Renal cortical epithelial cell (primary cell): ENCODE measurements at regions not wholly inside any gene's neighbourhood (a gene's known extent, or its start where the extent isn't known, plus 50 kb on each side); places are given as distances from the start of the nearest gene placed in this dataset.

Experiments
- DNase-seq: peaks from one replicate; pipeline ENCODE4 v3.0.0-alpha.2; 2011; ENCODE audit warnings: low read depth

DNA sequence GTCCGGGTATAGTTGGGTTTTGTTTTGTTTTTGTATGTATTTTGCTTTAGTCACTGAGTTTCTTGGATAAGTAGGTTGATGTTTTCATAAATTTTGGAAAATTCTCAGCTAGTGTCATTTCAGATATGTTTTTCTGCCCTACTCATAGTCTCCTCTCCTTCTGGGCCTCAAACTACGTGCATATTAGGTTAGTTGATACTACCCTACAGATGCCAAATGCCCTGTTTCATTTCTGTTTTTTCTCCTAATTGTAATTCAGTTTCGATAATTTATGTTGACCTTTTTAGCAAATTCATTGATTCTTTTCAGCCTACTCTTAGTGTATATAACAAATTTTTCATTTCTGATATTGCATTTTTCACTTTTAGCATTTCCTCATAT, 268.6 kb upstream of the RGS18 start:
- DNase-seq: no peak

DNA sequence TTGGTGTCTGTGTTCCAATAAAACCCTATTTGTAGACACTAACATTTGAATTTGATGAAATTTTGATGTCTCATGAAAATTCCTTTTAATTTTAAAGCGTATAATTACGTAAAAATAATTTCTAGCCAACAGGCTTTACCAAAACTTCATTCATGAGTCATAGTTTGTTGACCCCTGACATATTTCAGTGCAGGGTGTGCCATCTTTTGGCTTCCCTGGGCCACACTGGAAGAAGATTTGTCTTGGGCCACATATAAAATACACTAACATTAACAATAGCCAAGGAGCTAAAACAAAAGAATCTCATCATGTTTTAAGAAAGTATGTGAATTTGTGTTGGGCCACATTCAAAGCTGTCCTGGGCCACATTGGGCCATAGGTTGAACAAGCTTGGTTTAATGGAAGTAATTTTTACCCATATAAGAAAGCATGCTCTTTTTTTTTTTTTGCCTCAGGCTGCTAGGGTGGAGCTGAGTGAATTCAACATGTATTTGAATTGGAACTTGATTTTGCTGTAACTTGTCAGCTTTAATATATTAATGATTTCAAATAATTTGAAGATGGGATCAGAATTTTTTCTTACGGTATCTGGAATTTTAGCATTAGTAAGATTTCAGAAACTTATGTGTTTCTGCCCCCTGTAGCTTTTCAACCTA, 267.7 kb upstream of the RGS18 start:
- no peak for DNase-seq

DNA sequence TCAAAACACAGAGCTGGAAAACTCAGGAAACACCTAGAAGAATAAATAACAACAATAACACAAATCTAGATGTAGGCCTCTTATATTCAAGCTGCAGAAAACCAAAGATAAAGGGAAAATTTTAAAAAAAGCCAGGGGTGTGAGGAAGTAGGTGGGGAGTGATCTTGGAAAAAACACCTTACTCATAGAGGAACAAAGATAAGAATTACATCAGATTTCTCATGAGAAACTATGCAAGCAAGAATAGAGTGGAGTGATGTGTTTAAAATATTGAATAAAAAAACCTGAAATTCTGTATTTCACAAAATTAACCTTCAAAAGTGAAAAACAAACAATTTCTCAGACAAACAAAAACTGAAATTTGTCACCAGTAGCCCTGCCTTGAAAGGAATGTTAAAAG, 265.5 kb upstream of the RGS18 start:
- DNase-seq: no peak

DNA sequence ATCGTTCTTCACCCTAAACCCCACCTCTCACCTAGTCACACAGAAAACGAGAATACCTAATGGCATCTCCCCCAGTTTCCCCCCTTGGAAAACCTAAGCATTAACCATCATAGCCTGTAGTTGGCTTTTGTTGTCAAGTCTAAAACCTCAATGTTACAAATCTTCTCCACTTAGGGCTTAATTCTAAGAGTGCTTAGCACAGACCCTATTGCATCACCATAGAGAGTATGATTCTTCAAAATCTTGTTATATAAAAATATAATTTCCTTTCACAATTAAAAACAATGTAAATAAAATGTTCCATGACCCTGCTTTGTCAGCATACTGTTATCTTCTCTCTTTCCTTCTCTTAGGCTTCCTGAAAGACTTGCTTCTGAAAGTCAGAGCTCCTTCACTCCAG, 263.2 kb upstream of the RGS18 start:
- no peak for DNase-seq

DNA sequence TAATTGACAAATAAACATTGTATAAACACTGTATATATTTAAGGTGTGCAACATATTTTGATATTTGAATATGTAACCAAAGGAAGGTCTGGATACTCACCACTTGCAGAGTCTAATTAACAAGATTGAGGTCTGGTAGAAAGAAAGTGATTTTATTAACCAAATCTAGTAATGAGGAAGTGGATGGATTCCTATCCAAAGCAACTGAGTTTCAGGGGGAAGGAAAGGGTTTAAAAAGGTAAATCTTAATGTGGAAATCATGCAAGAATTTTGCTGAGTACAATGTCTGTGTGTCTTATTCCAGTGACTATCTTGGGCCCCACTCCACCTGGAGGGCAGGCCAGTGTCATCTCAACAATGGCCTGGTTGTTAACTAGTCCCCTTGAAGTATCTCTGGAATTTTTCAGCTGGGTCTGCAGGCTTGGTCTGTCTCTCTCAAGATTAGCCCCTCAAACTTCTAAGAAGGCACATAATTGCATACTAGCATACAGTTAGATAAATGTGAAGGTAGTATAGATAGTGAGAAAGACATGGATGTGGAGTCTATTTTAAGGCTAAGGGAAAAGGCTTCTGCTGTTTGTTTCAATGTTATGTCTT, 262.7 kb upstream of the RGS18 start:
- DNase-seq: no peak

DNA sequence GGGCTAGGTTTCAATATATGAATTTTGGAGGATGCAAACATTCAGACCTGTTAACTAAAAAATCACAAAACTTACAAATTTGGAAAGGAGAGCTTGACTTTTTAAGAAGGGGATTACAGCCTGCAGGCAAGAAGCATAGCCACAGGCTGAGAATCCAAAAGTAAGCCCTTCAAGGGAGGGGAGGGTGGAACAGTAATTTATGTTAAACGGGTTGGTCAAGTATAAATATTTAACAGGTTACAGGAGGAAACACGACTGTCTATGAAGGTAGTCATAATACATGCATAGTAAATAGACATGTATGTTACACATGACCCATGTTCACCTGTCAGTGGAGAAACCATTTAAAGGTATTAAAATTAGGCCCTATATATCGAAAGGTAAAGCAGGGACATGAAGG, 261.1 kb upstream of the RGS18 start:
- DNase-seq: no peak

DNA sequence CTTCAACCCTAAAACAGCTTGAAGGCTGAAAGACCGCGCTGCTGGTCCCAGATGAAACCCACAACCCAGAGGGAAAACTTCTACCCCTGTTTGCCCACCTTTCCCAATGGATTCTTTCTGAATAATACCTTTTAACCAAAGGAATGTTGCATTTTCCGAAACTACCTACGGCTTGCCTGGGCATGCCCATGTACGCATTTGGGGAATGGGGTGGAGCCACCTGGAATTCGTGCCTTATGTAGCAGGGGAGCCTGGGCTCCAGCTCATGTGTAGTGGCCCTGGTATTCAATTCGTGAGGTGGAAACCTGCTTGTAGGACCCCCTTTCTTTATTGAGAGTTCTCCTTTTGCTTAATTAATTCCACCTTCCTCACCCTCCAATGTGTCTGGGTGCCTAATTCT, 256.6 kb upstream of the RGS18 start:
- no peak for DNase-seq

DNA sequence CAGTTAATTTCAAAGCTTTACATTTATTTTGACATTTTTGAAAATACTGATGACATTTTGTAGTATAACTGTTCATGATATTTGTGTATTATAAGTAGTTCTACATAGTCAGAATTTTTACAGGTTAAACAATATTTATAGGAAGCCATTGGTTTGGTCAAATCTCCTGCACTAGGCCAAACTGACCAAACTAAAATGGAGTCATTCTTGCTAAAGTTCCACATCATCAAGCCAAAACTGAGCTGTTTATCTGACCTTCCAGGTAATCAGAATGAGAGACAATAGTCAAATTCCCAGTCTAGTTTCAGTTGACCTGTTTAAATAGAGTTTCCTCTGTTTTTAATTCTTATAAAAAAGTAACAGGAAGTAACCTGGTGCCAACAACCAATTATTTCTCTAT, 253.3 kb upstream of the RGS18 start:
- DNase-seq: no peak

DNA sequence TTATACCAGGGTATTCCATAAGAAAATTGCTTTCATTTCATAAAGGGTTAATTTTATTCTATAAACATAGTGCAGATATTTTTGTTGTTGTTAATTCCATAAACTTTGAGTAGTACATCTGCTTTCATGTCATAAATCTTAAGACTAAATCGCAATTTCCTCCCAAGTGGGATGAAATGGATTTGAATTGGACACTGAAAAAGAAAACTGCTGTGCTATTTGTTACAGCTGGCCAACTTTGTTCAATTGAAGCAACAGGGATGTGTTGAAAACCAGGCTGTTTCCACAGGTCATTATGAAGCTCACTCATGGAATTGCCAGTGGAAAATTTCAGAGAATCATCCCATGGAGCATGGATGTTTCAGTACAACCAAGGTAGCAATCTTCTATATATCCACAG, 252.5 kb upstream of the RGS18 start:
- no peak for DNase-seq

DNA sequence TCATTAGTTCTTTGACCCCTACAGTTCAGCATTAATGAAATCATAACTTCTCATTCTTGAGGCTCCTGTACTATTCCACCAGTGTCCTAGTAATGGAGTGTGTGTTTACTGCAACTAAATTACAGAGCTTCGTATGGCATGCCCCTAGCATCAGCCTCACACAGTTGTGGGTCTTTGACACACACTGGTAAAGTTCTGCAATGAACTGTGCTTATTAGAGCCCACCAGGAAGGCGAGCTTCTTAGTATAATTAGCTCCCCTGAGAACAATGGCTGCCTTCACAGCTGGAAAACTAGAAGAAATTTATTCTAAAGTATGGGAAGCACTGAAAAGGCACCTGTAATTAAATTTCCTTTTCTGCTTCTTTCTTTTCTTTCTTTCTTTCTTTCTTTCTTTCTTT, 251.1 kb upstream of the RGS18 start:
- no peak for DNase-seq

DNA sequence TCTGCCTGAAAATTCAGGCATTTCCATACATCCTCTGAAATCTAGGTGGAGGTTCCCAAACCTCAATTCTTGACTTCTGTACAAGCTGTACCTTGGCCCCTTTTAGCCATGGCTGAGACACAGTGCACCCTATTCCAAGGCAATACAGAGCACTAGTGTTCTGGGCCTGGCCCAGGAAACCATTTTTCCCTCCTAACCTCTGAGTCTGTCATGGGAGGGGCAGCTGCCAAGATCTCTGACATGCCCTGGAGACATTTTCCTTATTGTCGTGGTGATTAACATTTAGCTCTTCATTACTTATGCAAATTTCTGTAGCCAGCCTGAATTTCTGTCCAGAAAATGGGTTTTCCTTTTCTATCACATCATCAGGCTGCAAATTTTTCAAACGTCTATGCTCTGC, 248.0 kb upstream of the RGS18 start:
- DNase-seq: no peak

DNA sequence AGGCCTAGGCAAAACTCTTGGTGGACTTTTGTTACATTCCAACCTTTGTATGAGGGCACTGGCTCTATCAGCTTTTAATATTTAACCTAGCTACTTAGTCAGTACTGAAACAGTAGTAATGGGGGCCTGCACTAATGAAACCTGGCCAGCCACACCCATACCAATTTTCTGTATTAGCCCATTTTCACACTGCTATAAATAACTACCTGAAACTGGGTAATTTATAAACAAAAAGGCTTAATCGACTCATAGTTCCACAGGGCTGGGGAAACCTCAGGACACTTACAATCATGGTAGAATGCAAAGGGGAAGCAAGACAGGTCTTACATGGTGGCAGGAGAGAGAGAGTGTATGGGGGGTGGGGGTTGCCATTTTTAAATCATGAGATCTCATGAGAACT, 245.7 kb upstream of the RGS18 start:
- DNase-seq: peak; percentile 29

DNA sequence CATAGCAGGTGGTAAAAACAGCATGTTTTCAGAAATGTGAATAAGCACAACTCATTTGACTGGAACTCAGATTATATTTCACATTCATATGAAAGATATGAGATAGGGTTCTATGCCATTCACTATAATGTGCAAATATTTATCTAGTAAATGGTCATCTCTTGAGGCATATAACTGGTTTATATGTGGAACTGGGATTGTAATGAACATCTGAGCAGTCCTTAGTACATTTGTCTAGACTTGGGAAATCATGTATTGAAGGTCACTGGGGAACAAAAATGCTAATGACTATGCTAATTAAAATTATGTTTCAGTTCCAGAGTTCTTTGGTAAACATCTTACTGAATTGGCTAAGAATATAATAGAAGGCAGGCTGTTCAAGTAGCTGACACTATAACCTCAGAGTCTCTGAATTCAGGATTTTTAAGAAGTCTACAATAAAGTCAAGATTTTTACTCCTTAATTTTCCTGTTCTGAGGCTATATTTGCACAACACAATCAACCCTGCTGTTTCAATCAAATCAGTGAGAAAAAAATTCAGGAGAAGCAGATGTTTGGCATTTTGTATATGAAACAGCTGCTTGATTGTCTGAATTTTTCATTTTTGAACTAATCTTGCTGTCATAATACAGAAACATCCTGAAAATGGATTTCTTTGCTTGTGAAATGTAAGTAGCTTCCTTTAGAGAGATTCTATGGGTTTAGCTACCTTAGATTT, 244.8 kb upstream of the RGS18 start:
- DNase-seq: peak; percentile 21

DNA sequence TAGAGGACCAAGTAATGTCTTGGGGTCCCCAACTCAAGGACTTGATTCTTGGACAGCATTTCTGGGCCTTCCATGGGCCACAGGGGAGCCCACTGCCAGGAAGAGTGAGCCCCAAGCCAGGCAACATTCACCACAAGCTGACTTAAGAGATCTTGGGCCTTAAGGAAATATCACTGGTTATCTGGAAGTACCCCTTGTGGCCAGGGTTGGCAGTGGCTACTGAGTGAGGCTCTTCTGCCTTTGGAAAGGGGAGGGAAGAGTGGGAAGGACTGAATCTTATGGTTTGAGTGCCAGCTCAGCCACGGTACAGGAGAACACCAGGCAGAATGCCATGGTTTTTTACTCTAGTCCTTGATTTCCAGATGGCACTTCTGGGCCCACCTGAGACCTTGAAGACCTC, 228.9 kb upstream of the RGS18 start:
- DNase-seq: no peak

DNA sequence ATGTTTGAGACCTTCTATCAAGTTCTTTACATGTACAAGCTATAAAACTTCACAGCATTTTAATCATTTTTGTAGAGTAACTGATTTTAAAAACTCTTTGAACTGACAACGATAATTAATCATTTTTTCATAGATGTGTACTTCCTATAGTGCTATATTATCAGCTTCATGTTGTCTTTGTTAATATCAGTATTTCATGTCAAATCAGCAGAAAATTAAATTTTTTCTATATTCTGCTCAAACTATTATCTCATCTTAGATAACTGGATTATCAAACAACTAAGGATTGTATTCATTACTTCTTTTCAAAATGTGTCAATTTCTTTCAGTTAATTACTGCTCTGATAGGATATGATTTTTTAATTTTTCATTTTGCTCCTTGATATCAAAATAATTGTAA, 214.6 kb upstream of the RGS18 start:
- no peak for DNase-seq

DNA sequence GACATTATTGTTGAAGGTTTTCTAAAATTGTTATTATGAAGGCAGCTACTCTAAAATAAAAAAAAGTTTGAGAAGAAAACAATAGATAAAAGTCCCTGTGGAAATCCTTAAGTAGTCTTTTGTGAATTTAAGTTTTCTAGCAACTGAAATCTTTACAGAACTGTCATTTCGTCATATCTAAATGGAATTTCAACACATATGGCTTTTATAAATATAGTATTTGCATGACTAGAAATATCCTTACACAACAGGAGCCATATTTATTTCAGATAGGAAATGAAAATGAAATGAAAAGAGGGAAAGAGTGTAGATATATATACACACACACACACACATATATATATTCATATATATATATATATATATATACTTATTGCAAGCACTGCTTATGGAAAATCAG, 204.7 kb upstream of the RGS18 start:
- no peak for DNase-seq

DNA sequence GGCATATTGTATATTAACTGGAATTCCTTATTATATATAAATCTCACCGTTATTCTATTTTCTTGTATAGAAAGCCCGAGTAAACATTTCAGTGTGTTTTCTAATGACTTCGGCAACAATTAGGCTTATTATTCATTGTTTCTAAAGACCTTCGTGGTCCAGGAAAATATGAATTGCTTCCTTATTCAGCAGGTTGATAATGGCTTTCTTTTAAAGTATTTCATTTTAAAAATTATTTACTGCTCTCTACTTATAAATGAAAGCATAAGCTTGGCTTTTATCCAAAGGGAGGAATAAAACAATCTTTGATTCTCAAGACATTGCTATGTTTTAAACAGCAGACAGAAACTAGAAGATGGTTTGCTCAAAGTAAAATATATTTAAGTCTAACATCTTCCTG, 198.4 kb upstream of the RGS18 start:
- DNase-seq: no peak

DNA sequence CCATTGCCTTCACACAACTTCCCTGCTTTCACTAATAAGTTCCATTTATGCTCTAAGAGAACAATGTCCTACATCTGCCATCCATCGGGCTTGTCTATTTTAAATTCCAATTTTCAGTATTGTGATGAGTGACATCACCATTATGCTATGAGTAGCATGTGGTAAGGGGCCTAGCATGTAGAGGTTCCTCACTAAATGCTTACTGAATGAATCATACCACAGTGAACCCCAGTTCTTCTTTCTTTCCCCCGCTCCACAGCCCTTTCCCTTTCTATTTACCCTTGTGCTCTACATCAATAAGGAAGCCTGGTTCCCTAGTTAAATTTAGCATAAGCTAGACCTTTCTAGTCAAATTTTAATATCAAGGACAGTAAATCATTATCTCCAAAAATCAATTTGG, 195.0 kb upstream of the RGS18 start:
- peak; percentile 8 for DNase-seq

DNA sequence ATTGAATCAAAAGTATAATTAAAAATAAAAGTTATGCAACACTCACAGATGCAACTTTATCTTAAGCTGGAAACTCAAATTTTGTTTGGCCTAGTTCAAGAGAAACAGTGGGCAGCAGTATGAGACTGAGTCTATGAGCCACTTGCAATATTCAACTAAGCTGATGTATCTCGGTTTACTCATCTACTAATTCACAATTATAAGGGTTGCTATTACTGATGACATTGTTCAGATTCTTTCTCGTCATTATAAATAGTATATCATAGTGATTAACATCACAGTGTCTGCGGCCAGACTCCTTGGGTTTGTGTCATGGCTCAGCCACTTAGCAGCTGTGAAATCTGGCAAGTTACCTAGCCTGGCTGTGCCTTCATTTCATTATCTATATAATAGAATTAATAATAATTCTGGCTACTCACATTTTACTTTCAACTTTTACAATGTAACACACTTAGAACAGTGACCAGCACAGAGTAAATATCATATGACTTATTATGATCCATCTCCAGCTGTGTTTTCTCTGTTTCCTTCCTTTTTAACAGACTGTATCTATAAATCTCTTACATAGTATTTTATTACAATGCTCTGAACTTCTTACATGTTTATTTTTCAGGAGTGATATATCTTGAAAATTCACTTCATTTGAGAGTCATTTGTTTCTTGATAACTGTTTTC, 194.3 kb upstream of the RGS18 start:
- DNase-seq: no peak

DNA sequence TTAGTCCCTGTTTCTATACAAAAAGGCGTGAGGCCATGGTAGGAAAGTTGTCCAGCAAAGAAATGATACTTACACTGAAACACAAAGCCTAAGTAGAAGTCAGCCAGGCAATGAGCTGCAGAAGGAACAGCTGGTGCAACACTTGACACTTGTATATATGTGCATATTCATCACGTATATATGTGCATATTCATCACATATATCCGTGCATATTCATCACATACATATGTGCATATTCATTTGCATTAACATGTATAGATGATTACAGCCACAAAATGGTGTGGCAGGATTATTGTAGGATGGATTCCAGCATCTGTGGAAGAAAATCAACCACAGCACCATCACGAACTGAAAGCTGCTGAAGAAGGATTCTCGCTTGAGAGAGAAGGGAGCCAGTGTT, 189.0 kb upstream of the RGS18 start:
- DNase-seq: no peak

DNA sequence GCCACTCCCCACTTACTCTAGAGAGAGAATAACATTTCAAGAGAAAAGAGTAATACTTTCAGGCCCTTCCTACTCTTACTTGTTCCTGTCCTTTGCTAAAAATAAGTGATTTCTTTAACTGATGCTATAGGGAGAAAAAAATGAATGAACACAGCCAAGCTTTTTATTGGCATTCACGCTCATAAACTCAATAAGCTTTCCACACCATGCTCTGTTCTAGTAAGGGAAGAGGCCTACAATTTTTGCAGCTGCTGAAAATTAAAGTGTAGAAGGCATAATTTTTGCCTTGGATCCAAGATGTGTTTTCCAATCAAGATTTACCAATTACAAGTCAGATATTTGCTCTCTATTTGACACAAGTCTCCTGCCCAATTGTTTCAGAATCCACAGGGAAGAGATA, 188.1 kb upstream of the RGS18 start:
- DNase-seq: no peak

DNA sequence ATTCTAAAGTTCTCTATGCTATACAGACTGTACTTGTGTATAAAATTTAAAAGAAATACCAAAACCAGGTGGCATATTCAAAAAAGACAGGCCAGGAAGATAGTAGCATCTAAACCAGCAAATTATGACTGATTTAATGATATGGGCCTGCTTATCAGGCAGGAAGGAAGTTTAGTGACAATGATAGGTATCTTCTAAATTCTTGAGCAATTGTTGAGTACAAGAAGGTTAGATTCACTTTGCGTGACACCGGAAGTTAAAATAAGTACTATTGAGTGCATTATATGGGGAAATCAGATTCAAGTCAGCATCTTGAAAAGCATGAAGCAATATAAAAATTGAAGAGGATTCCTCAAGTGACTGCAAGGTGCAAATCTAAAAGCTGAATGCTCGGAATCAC, 186.8 kb upstream of the RGS18 start:
- DNase-seq: no peak

DNA sequence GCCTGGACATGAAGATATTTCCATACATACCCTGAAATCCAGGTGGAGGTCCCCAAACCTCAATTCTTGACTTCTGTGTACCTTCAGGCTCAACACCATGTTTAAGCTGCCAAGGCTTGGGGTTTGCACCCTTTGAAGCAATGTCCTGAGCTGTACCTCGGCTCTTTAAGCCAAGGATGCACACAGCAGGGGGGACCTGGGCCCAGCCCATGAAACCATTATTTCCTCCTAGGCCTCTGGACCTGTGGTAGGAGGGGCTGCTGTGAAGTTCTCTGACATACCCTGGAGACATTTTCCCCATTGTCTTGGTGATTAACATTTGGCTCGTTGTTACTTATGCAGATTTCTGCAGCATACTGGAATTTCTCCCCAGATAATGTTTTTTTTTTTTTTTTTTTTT, 184.3 kb upstream of the RGS18 start:
- DNase-seq: no peak
